Liver (tissue), 8 donors: ENCODE measurements at regions not wholly inside any gene's neighbourhood (a gene's known extent, or its start where the extent isn't known, plus 50 kb on each side); places are given as distances from the start of the nearest gene placed in this dataset.

Experiments
- DNase-seq: peaks from one replicate; pipeline ENCODE4 v3.0.0-alpha.2; 2017; ENCODE audit warnings: low spot score
- H3K27ac ChIP-seq, 2 donors: one replicate each; pipeline ENCODE4 v1.7.0; 2013; ENCODE audit warnings: inconsistent platforms in 2 of 2, low read length in 2 of 2, control low read depth in 1 of 2, low read depth in 1 of 2, mild to moderate bottlenecking in 1 of 2
- H3K27me3 ChIP-seq, 4 donors: one replicate each; pipeline versions ENCODE4 v1.6.1 to v1.7.0; 2013; ENCODE audit warnings: low read length in 3 of 4, inconsistent platforms in 1 of 4, mild to moderate bottlenecking in 1 of 4, moderate library complexity in 1 of 4; ENCODE audit not compliant: control insufficient read depth in 4 of 4, insufficient read depth in 4 of 4
- H3K36me3 ChIP-seq, 4 donors: one replicate each; pipeline versions ENCODE4 v1.6.1 to v1.7.0; 2013; ENCODE audit warnings: low read length in 3 of 4, mild to moderate bottlenecking in 3 of 4, low read depth in 1 of 4, moderate library complexity in 1 of 4; ENCODE audit not compliant: control insufficient read depth in 4 of 4, insufficient read depth in 3 of 4
- H3K4me1 ChIP-seq, 4 donors: one replicate each; pipeline versions ENCODE4 v1.6.1 to v1.7.0; 2013; ENCODE audit warnings: low read length in 3 of 4, mild to moderate bottlenecking in 3 of 4, moderate library complexity in 1 of 4; ENCODE audit not compliant: control insufficient read depth in 4 of 4, insufficient read depth in 4 of 4
- H3K4me3 ChIP-seq, 3 donors: one replicate each; pipeline versions ENCODE4 v1.6.1 to v1.7.0; 2013; ENCODE audit warnings: low read length in 3 of 3, control low read depth in 1 of 3, low read depth in 1 of 3, mild to moderate bottlenecking in 1 of 3
- H3K9ac ChIP-seq, 2 donors: one replicate each; pipeline ENCODE4 v1.7.0; 2013; ENCODE audit warnings: low read length in 2 of 2, mild to moderate bottlenecking in 2 of 2, moderate library complexity in 2 of 2, control low read depth in 1 of 2, low read depth in 1 of 2
- H3K9me3 ChIP-seq, 4 donors: one replicate each; pipeline versions ENCODE4 v1.6.1 to v1.7.0; 2013; ENCODE audit warnings: low read length in 3 of 4; ENCODE audit not compliant: control insufficient read depth in 4 of 4
- ATF3 ChIP-seq: IDR thresholded peaks from 2 replicates; pipeline ENCODE4 v1.6.1; 2016; ENCODE audit warnings: antibody characterized with exemption
- CTCF ChIP-seq: fragments of 150-350 bp; IDR thresholded peaks from 2 replicates; pipeline ENCODE4 v1.5.1; 2017; ENCODE audit warnings: improper control_type of control experiment, low read depth, low read length; ENCODE audit not compliant: missing input control
- EGR1 ChIP-seq, 2 donors: IDR thresholded peaks; 2 replicates each; pipeline ENCODE4 v1.6.1; 2016 to 2018; ENCODE audit warnings: antibody characterized with exemption in 2 of 2, low read depth in 2 of 2
- FOXA2 ChIP-seq: IDR thresholded peaks from 2 replicates; pipeline ENCODE4 v1.6.1; 2016; ENCODE audit warnings: antibody characterized with exemption
- GABPA ChIP-seq, 2 donors: IDR thresholded peaks in 1 of 2; conservative IDR thresholded peaks in 1 of 2; 2 replicates each; pipeline ENCODE4 v1.6.1; 2016; ENCODE audit warnings: antibody characterized with exemption in 2 of 2, mild to moderate bottlenecking in 1 of 2, moderate library complexity in 1 of 2
- HNF4A ChIP-seq, 2 donors: conservative IDR thresholded peaks; 2 replicates each; pipeline ENCODE4 v1.6.1; 2016; ENCODE audit warnings: antibody characterized with exemption in 2 of 2, mild to moderate bottlenecking in 2 of 2
- HNF4G ChIP-seq: IDR thresholded peaks from 2 replicates; pipeline ENCODE4 v1.6.1; 2016; ENCODE audit warnings: antibody characterized with exemption
- JUND ChIP-seq, 2 donors: IDR thresholded peaks; 2 replicates each; pipeline ENCODE4 v1.6.1; 2016; ENCODE audit warnings: antibody characterized with exemption in 2 of 2
- MAX ChIP-seq: IDR thresholded peaks from 2 replicates; pipeline ENCODE4 v1.6.1; 2016; ENCODE audit warnings: antibody characterized with exemption
- NR2F2 ChIP-seq: IDR thresholded peaks from 2 replicates; pipeline ENCODE4 v1.6.1; 2016; ENCODE audit warnings: antibody characterized with exemption
- RAD21 ChIP-seq, 2 donors: IDR thresholded peaks; 2 replicates each; pipeline ENCODE4 v1.6.1; 2016; ENCODE audit warnings: antibody characterized with exemption in 2 of 2, mild to moderate bottlenecking in 2 of 2
- REST ChIP-seq: IDR thresholded peaks from 2 replicates; pipeline ENCODE4 v1.6.1; 2016; ENCODE audit warnings: antibody characterized with exemption, mild to moderate bottlenecking
- RXRA ChIP-seq, 2 donors: IDR thresholded peaks; 2 replicates each; pipeline ENCODE4 v1.6.1; 2017 to 2018; ENCODE audit warnings: antibody characterized with exemption in 2 of 2, mild to moderate bottlenecking in 1 of 2
- SP1 ChIP-seq: IDR thresholded peaks from 2 replicates; pipeline ENCODE4 v1.6.1; 2018; ENCODE audit warnings: antibody characterized with exemption, mild to moderate bottlenecking
- TAF1 ChIP-seq: conservative IDR thresholded peaks from 2 replicates; pipeline ENCODE4 v1.6.1; 2016; ENCODE audit warnings: antibody characterized with exemption, mild to moderate bottlenecking
- YY1 ChIP-seq: IDR thresholded peaks from 2 replicates; pipeline ENCODE4 v1.6.1; 2016; ENCODE audit warnings: antibody characterized with exemption, mild to moderate bottlenecking
- ZBTB33 ChIP-seq: IDR thresholded peaks from 2 replicates; pipeline ENCODE4 v1.6.1; 2016; ENCODE audit warnings: antibody characterized with exemption
- WGBS: extraction: QIAGEN DNeasy Blood & Tissue Kit; methylation state at CpG from one replicate; pipeline ENCODE4 v1.1.7; 2013; 5-methylcytosine and 5-hydroxymethylcytosine counted together
- donor health status: healthy.
- donor health status: healthy.
- donor health status: healthy.
- donor health status: healthy.
- donor health status: healthy.

- DNase-seq, result no peak
- Histone ChIP-seq H3K36me3 (no peaks in the 10 kb centered on the region), H3K27ac (no peak overlapping the region), H3K27me3 (no peaks in the 10 kb centered on the region), H3K9me3 (no peaks in the 10 kb centered on the region), H3K9ac (no peak overlapping the region), H3K4me1 (no peaks in the 10 kb centered on the region), H3K4me3 (no peak overlapping the region)
- no peak for TF ChIP-seq HNF4G
- TF ChIP-seq RAD21 (IDR thresholded peaks at IDR 0.05), result no peak
- TF ChIP-seq HNF4A (conservative IDR thresholded peaks at IDR 0.05), result no peak
- TF ChIP-seq ZBTB33, result no peak
- TF ChIP-seq GABPA (IDR thresholded peaks at IDR 0.05 in 1 of 2, conservative IDR thresholded peaks at IDR 0.05 in 1 of 2), result no peak
- no peak for TF ChIP-seq TAF1
- TF ChIP-seq EGR1 (IDR thresholded peaks at IDR 0.05; ENCODE audit: low read depth in 2 of 2), result no peak
- WGBS, result 83% methylated on average over 1 of the region's 1 CpG
Measured at GRCh38 chr1:82640352-82640751, 839.6 kb downstream of the ADGRL2 start.

- no peak for DNase-seq
- Histone ChIP-seq H3K27ac (no peak overlapping the region), H3K4me1 (no peaks in the 10 kb centered on the region), H3K36me3 (no peaks in the 10 kb centered on the region), H3K27me3 (no peaks in the 10 kb centered on the region), H3K4me3 (no peak overlapping the region), H3K9ac (no peak overlapping the region), H3K9me3 (no peaks in the 10 kb centered on the region)
- 52% methylated on average over 1 of the region's 1 CpG for WGBS
- TF ChIP-seq MAX (no peak), ATF3 (no peak), ZBTB33 (no peak), FOXA2 (no peak), SP1 (no peak), JUND (IDR thresholded peaks at IDR 0.05) (no peak), TAF1 (no peak), NR2F2 (no peak), YY1 (no peak), HNF4G (no peak)
Measured at GRCh38 chr1:82634266-82634665, 833.5 kb downstream of the ADGRL2 start.

- no peak for DNase-seq
- WGBS, result 93% methylated on average over 1 of the region's 1 CpG
- Histone ChIP-seq H3K9ac (no peak overlapping the region), H3K4me1 (peaks cover 0 to 4% (median 0%) of the 10 kb centered on the region in 4 donors), H3K27me3 (no peaks in the 10 kb centered on the region), H3K36me3 (no peaks in the 10 kb centered on the region), H3K27ac (no peak overlapping the region), H3K9me3 (no peaks in the 10 kb centered on the region), H3K4me3 (no peak overlapping the region)
- TF ChIP-seq YY1 (no peak), HNF4A (conservative IDR thresholded peaks at IDR 0.05) (no peak), HNF4G (no peak), RXRA (IDR thresholded peaks at IDR 0.05) (no peak), CTCF (no peak), REST (no peak), GABPA (IDR thresholded peaks at IDR 0.05 in 1 of 2, conservative IDR thresholded peaks at IDR 0.05 in 1 of 2) (no peak), TAF1 (no peak), EGR1 (IDR thresholded peaks at IDR 0.05; ENCODE audit: low read depth in 2 of 2) (no peak), NR2F2 (no peak), RAD21 (IDR thresholded peaks at IDR 0.05) (no peak), SP1 (no peak)
Measured at GRCh38 chr1:82632155-82632554, 831.4 kb downstream of the ADGRL2 start.
